Ovary (tissue), 3 donors: ENCODE measurements at regions not wholly inside any gene's neighbourhood (a gene's known extent, or its start where the extent isn't known, plus 50 kb on each side); places are given as distances from the start of the nearest gene placed in this dataset.

Source experiments
- CTCF ChIP-seq, 3 donors: fragments of 450-650 bp in 2 of 3; fragments of 200-600 bp in 1 of 3; IDR thresholded peaks; one replicate each; pipeline versions ENCODE4 v1.5.1 to v1.8.0; 2016 to 2022; ENCODE audit warnings: antibody characterized with exemption in 3 of 3, mild to moderate bottlenecking in 1 of 3
- EP300 ChIP-seq: sonication (generic); formaldehyde crosslinking; IDR thresholded peaks from one replicate; pipeline ENCODE4 v1.6.1; 2017; ENCODE audit warnings: antibody characterized with exemption
- POLR2A ChIP-seq: fragments of 450-650 bp; IDR thresholded peaks from one replicate; pipeline ENCODE4 v1.6.1; 2017; ENCODE audit warnings: antibody characterized with exemption, mild to moderate bottlenecking, moderate library complexity
- donor health status: DM: no; HTN: no; CAD: no.

GRCh38 chr4:105067946-105068345 is 78.7 kb upstream of the TET2 start:
- TF ChIP-seq CTCF (IDR thresholded peaks at IDR 0.05) (no peak), POLR2A (no peak), EP300 (no peak)
